GM12891 (cell line): ENCODE measurements at regions not wholly inside any gene's neighbourhood (a gene's known extent, or its start where the extent isn't known, plus 50 kb on each side); places are given as distances from the start of the nearest gene placed in this dataset.

ENCODE experiments used
- PAX5 ChIP-seq: IDR thresholded peaks from 2 replicates; pipeline ENCODE4 v1.6.1; 2011; ENCODE audit warnings: low read length, moderate library complexity, mild to moderate bottlenecking; ENCODE audit not compliant: insufficient read depth, severe bottlenecking
- POLR2A ChIP-seq: IDR thresholded peaks from 2 replicates; pipeline ENCODE4 v1.6.1; 2011; ENCODE audit warnings: low read depth, low read length, control low read depth
- POLR2AphosphoS5 ChIP-seq: IDR thresholded peaks from 2 replicates; pipeline ENCODE4 v1.6.1; 2011; ENCODE audit warnings: low read depth, low read length, control low read depth

- TF ChIP-seq POLR2AphosphoS5, result peak; percentile 100
- peak; percentile 100 for TF ChIP-seq POLR2A
- peak; percentile 20 for TF ChIP-seq PAX5
Observed at GRCh38 chr1:149636286-149637122, 52.9 kb downstream of the PPIAL4C start.
